ENCODE measurements at regions not wholly inside any gene's neighbourhood (a gene's known extent, or its start where the extent isn't known, plus 50 kb on each side); places are given as distances from the start of the nearest gene placed in this dataset.

DNA sequence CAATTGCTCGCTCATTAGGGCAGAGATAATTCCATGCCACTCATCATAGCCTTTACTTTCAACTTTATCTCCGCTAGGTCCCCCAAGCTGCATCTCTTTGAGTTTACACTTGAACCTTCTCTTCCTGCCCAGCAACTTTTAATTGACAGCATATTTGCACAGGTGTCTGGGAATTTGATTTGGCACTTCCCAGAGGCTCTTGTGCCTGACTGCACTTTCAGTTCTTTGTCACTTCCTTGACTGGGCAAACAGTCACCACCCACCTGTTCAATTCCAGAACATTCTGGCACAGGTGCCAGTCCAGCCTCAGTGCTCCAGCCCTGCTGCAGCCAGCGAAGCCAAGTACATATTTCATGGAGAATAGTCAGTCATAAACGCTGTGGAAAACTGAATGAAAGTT, 110.1 kb upstream of the LRIG3 start:
- Histone ChIP-seq H3K4me1 (ENCODE audit: insufficient read depth, low read length) (no peaks in the 10 kb centered on the region), H3K36me3 (ENCODE audit: insufficient read depth, low read length) (no peaks in the 10 kb centered on the region), H3K27me3 (ENCODE audit: control insufficient read depth in 1 of 2, insufficient read depth in 2 of 2, low read length in 2 of 2) (no peaks in the 10 kb centered on the region), H3K9me3 (ENCODE audit: control insufficient read depth in 1 of 2, insufficient read depth in 1 of 2, low read length in 2 of 2) (peaks cover 0 to 3% of the 10 kb centered on the region in 2 experiments), H3K27ac (ENCODE audit: low read depth in 1 of 2, low read length in 2 of 2) (no peak overlapping the region), H3K4me3 (ENCODE audit: low read length) (no peak overlapping the region)
- H3K9me3 Mint-ChIP-seq = no peaks in the 10 kb centered on the region
- no peak overlapping the region for H3K4me3 Mint-ChIP-seq
- ChIA-PET POLR2A (no interaction called here), CTCF (no interaction called here)
- no peak for ATAC-seq (ENCODE audit: poor library complexity)
- no peaks in the 10 kb centered on the region for H3K27me3 Mint-ChIP-seq
- no peaks in the 10 kb centered on the region for H3K36me3 Mint-ChIP-seq (ENCODE audit: low read depth)
- H3K4me1 Mint-ChIP-seq (ENCODE audit: low read depth) = no peaks in the 10 kb centered on the region
- no peak for TF ChIP-seq CTCF (IDR thresholded peaks at IDR 0.05)
- intact Hi-C loops (cut with DNase I, micrococcal nuclease) = no loop called here
- no peak for DNase-seq
- no peak overlapping the region for H3K27ac Mint-ChIP-seq

- H3K27me3 Mint-ChIP-seq = no peaks in the 10 kb centered on the region
- Histone ChIP-seq H3K9me3 (ENCODE audit: control insufficient read depth in 1 of 2, insufficient read depth in 1 of 2, low read length in 2 of 2) (peaks cover 0 to 3% of the 10 kb centered on the region in 2 experiments), H3K27ac (ENCODE audit: low read depth in 1 of 2, low read length in 2 of 2) (no peak overlapping the region), H3K36me3 (ENCODE audit: insufficient read depth, low read length) (no peaks in the 10 kb centered on the region), H3K4me1 (ENCODE audit: insufficient read depth, low read length) (no peaks in the 10 kb centered on the region), H3K4me3 (ENCODE audit: low read length) (no peak overlapping the region), H3K27me3 (ENCODE audit: control insufficient read depth in 1 of 2, insufficient read depth in 2 of 2, low read length in 2 of 2) (no peaks in the 10 kb centered on the region)
- CTCF ChIA-PET = no interaction called here
- no peak for ATAC-seq (ENCODE audit: poor library complexity)
- intact Hi-C loops (cut with DNase I, micrococcal nuclease) = no loop called here
- no peaks in the 10 kb centered on the region for H3K4me1 Mint-ChIP-seq (ENCODE audit: low read depth)
- no peak overlapping the region for H3K27ac Mint-ChIP-seq
- no peaks in the 10 kb centered on the region for H3K9me3 Mint-ChIP-seq
- no peak overlapping the region for H3K4me3 Mint-ChIP-seq
- no peaks in the 10 kb centered on the region for H3K36me3 Mint-ChIP-seq (ENCODE audit: low read depth)
- POLR2A ChIA-PET = no interaction called here
- DNase-seq = no peak
- TF ChIP-seq CTCF (IDR thresholded peaks at IDR 0.05) = no peak
Observed at GRCh38 chr12:59027199-59027598, 106.9 kb upstream of the LRIG3 start.

DNA sequence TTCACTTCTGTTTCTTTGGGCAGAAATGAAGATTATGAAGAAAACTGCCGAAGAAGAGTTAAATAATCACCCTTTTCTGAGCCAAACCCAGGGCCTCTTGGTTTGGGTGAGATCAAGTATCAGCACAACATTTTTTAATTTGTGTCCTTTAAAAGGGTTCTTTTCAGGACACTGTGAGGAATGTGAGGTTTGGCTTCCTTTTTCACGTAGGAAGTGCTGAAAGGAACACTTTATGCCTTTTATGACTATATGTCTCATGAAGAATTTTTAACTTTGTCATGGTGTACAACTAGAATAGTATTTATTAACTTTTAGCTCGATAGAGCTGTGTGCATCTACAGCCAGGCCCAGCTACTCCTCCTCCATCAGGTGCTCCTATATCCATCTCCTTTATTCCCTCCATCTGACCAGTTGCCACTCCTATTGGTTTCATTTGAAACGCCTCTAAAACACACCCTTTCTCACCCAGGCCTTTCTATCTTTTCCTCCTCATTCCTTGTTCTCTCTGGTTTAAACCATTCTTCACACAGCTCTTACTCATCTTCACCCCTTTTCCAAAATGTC, 103.6 kb upstream of the LRIG3 start:
- no peak for ATAC-seq (ENCODE audit: poor library complexity)
- no peaks in the 10 kb centered on the region for H3K4me1 Mint-ChIP-seq (ENCODE audit: low read depth)
- CTCF ChIA-PET = no interaction called here

More for the DNA sequence above, 103.6 kb upstream of the LRIG3 start:
- Histone ChIP-seq H3K27me3 (ENCODE audit: control insufficient read depth in 1 of 2, insufficient read depth in 2 of 2, low read length in 2 of 2) (no peaks in the 10 kb centered on the region), H3K36me3 (ENCODE audit: insufficient read depth, low read length) (no peaks in the 10 kb centered on the region), H3K4me3 (ENCODE audit: low read length) (no peak overlapping the region), H3K4me1 (ENCODE audit: insufficient read depth, low read length) (no peaks in the 10 kb centered on the region), H3K27ac (ENCODE audit: low read depth in 1 of 2, low read length in 2 of 2) (no peak overlapping the region), H3K9me3 (ENCODE audit: control insufficient read depth in 1 of 2, insufficient read depth in 1 of 2, low read length in 2 of 2) (no peaks in the 10 kb centered on the region)
- no peak overlapping the region for H3K4me3 Mint-ChIP-seq
- POLR2A ChIA-PET = no interaction called here
- H3K27ac Mint-ChIP-seq = no peak overlapping the region
- no peak for DNase-seq
- no peaks in the 10 kb centered on the region for H3K27me3 Mint-ChIP-seq
- H3K36me3 Mint-ChIP-seq (ENCODE audit: low read depth) = no peaks in the 10 kb centered on the region
- H3K9me3 Mint-ChIP-seq = no peaks in the 10 kb centered on the region
- intact Hi-C loops (cut with DNase I, micrococcal nuclease) = no loop called here
- TF ChIP-seq CTCF (IDR thresholded peaks at IDR 0.05) = no peak
